Lung (tissue), 11 donors: ENCODE measurements at regions not wholly inside any gene's neighbourhood (a gene's known extent, or its start where the extent isn't known, plus 50 kb on each side); places are given as distances from the start of the nearest gene placed in this dataset.

Experiments
- ATAC-seq: fragments of 200-7000 bp; cut with Tn5 transposase; one replicate; pipeline ENCODE4 v1.9.1; 2020; ENCODE audit warnings: moderate number of reproducible peaks; ENCODE audit not compliant: insufficient read depth, low FRiP score
- DNase-seq, 3 donors: peaks; one replicate each; pipeline ENCODE4 v3.0.0-alpha.2; 2013 to 2017
- H3K27ac ChIP-seq, 2 donors: one replicate each; pipeline ENCODE4 v1.5.1; 2013; ENCODE audit warnings: mild to moderate bottlenecking in 2 of 2, moderate library complexity in 2 of 2, control low read depth in 1 of 2, inconsistent platforms in 1 of 2, low read depth in 1 of 2, low read length in 1 of 2
- H3K27me3 ChIP-seq, 3 donors: one replicate each; pipeline ENCODE4 v1.5.1; 2013; ENCODE audit warnings: low read length in 2 of 3; ENCODE audit not compliant: control insufficient read depth in 3 of 3, insufficient read depth in 3 of 3
- H3K36me3 ChIP-seq, 4 donors: one replicate each; pipeline ENCODE4 v1.5.1; 2013; ENCODE audit warnings: low read length in 4 of 4, mild to moderate bottlenecking in 1 of 4, moderate library complexity in 1 of 4; ENCODE audit not compliant: control insufficient read depth in 4 of 4, insufficient read depth in 4 of 4
- H3K4me1 ChIP-seq, 5 donors: one replicate each; pipeline ENCODE4 v1.5.1; 2013; ENCODE audit warnings: low read length in 5 of 5, mild to moderate bottlenecking in 2 of 5, moderate library complexity in 1 of 5; ENCODE audit not compliant: control insufficient read depth in 5 of 5, insufficient read depth in 5 of 5
- H3K4me3 ChIP-seq: one replicate; pipeline ENCODE4 v1.5.1; 2013; ENCODE audit warnings: mild to moderate bottlenecking, control low read depth, moderate library complexity
- H3K9ac ChIP-seq, 2 donors: one replicate each; pipeline ENCODE4 v1.5.1; 2013; ENCODE audit warnings: low read length in 2 of 2, control low read depth in 1 of 2; ENCODE audit not compliant: insufficient read depth in 1 of 2
- H3K9me3 ChIP-seq, 4 donors: one replicate each; pipeline ENCODE4 v1.5.1; 2013; ENCODE audit warnings: low read length in 3 of 4, mild to moderate bottlenecking in 1 of 4, moderate library complexity in 1 of 4; ENCODE audit not compliant: control insufficient read depth in 4 of 4, insufficient read depth in 3 of 4
- WGBS, 2 donors: extraction: QIAGEN DNeasy Blood & Tissue Kit; methylation state at CpG; one replicate each; pipeline ENCODE4 v1.1.7; 2013; 5-methylcytosine and 5-hydroxymethylcytosine counted together
- TF ChIP-seq, protein P1 (sequence below): IDR thresholded peaks from 2 replicates; pipeline ENCODE4 v1.5.1; 2012; ENCODE audit warnings: mild to moderate bottlenecking; ENCODE audit errors: control extremely low read depth, extremely low read depth
- donor health status: control.
- donor health status: control.
- donor health status: Bipolar disorder and iron deficiency.
- donor health status: healthy.
- donor health status: DM: yes; HTN: yes; CAD: no.

DNA sequence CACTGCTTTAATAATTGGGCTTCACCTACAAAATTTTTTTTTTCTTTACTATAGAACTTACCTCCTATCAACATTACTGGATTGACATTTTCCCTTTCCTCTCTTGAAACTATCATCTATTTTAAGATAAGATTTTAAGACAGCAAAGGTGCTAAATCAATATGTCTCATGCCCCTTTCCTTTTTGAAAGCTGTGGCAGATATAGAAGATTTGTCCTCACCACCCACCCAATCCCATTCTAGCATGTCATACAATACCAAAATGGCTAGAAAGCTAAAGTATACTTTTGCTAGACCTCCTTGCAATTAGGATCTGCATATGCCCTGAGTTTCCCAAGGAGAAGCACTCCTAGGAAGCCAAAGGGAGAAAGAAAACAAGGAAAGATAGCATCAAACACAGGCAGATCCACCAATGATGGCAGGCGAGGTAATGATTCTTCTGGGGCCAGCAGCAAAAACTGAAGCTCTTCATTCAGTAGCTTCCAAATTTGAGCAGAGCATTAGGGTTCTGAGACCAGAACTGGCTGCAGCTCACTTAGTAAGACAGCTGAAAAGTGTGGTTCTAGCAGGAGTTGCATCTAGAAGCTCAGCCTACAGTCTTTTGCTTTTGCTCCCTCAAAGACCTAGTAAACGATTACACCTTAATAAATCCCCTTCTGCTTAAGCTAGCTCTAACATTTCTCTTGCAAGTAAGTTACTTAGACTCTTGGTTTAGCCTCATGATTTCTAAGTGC lies 242.1 kb downstream of the ZEB2 start:
- DNase-seq = no peak
- no peak overlapping the region for H3K9ac ChIP-seq
- TF ChIP-seq, protein P1, sequence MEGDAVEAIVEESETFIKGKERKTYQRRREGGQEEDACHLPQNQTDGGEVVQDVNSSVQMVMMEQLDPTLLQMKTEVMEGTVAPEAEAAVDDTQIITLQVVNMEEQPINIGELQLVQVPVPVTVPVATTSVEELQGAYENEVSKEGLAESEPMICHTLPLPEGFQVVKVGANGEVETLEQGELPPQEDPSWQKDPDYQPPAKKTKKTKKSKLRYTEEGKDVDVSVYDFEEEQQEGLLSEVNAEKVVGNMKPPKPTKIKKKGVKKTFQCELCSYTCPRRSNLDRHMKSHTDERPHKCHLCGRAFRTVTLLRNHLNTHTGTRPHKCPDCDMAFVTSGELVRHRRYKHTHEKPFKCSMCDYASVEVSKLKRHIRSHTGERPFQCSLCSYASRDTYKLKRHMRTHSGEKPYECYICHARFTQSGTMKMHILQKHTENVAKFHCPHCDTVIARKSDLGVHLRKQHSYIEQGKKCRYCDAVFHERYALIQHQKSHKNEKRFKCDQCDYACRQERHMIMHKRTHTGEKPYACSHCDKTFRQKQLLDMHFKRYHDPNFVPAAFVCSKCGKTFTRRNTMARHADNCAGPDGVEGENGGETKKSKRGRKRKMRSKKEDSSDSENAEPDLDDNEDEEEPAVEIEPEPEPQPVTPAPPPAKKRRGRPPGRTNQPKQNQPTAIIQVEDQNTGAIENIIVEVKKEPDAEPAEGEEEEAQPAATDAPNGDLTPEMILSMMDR = no peak
- no peak for ATAC-seq
- H3K4me1 ChIP-seq = peaks cover 0 to 8% (median 0%) of the 10 kb centered on the region in 5 donors
- H3K27me3 ChIP-seq = no peaks in the 10 kb centered on the region
- H3K4me3 ChIP-seq = no peak overlapping the region
- no peaks in the 10 kb centered on the region for H3K9me3 ChIP-seq
- 94 to 96% methylated on average over 2 of the region's 2 CpGs for WGBS, 2 donors
- H3K36me3 ChIP-seq = peaks cover 0 to 2% (median under 1%) of the 10 kb centered on the region in 4 donors
- H3K27ac ChIP-seq = no peak overlapping the region

DNA sequence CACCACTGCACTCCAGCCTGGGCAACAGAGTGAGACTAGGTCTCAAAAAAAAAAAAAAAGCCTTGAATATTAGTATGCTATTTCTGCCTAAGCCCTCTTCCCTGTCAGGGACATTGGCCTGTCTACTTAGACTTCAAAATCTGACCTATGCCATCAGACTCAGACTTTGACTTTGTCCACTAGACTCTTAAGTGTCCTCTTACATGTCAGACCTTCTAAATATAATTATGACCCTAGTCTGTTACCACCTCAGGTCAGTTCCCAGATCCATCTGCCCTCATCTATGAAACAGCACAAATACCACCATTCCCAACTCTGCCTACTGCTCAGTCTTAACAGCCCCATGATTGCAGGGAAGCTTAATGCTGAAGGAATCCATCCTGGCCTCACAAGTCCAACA lies 244.6 kb downstream of the ZEB2 start:
- Histone ChIP-seq H3K27me3 (no peaks in the 10 kb centered on the region), H3K4me1 (peaks cover 0 to 9% (median 5%) of the 10 kb centered on the region in 5 donors), H3K36me3 (peaks cover 0 to 1% (median 0%) of the 10 kb centered on the region in 4 donors), H3K9me3 (no peaks in the 10 kb centered on the region), H3K27ac (no peak overlapping the region), H3K4me3 (no peak overlapping the region), H3K9ac (no peak overlapping the region)
- ATAC-seq (no peak), DNase-seq (no peak)
- TF ChIP-seq, protein P1 = no peak

DNA sequence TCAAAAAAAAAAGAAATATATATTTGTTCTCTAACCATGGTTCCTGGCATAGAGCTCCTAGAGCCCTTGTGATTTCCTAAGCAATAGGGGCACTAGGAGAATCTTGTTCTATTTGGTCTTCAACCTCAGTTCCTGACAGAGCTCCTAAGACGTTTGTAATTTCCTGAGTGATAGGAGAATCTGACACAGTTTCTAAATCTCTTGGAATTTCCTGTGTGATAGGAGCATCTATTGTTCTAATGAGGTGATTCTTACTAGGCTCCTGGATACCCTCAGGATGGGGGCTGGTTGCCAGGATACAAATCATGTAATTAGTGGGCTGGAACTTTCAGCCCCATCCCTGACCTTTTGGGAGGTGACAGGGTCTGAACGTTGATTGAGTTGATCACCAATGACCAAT lies 245.8 kb downstream of the ZEB2 start:
- H3K27ac ChIP-seq = no peak overlapping the region
- H3K4me1 ChIP-seq = peaks cover 0 to 9% (median 5%) of the 10 kb centered on the region in 5 donors
- TF ChIP-seq, protein P1 = no peak
- WGBS, 2 donors = 54 to 68% methylated on average over 2 of the region's 2 CpGs
- H3K9me3 ChIP-seq = no peaks in the 10 kb centered on the region
- DNase-seq (no peak), ATAC-seq (no peak)
- H3K36me3 ChIP-seq = peaks cover 0 to 1% (median 0%) of the 10 kb centered on the region in 4 donors
- H3K9ac ChIP-seq = no peak overlapping the region
- H3K27me3 ChIP-seq = no peaks in the 10 kb centered on the region
- no peak overlapping the region for H3K4me3 ChIP-seq
